OCI-LY1 (cell line): ENCODE measurements at regions not wholly inside any gene's neighbourhood (a gene's known extent, or its start where the extent isn't known, plus 50 kb on each side); places are given as distances from the start of the nearest gene placed in this dataset.

Source experiments
- H2AFZ ChIP-seq: fragments of 200-600 bp; sonication (generic), shearing (Covaris generic); 2 replicates; pipeline ENCODE4 v1.6.0; 2014; ENCODE audit warnings: antibody characterized with exemption, mild to moderate bottlenecking, low read length
- H3F3A ChIP-seq: fragments of 200-600 bp; sonication (generic), shearing (Covaris generic); 2 replicates; pipeline ENCODE4 v1.6.0; 2014; ENCODE audit warnings: mild to moderate bottlenecking, antibody characterized with exemption, low read length, moderate library complexity; ENCODE audit not compliant: insufficient read depth
- H3K27ac ChIP-seq: fragments of 200-600 bp; sonication (generic); 2 replicates; pipeline ENCODE4 v1.5.1; 2014; ENCODE audit warnings: low read length, mixed run types, mild to moderate bottlenecking, low read depth; ENCODE audit not compliant: poor library complexity, severe bottlenecking
- H3K27me3 ChIP-seq: fragments of 200-600 bp; sonication (generic); 2 replicates; pipeline ENCODE4 v1.6.0; 2014; ENCODE audit warnings: antibody characterized with exemption, mild to moderate bottlenecking, low read length, moderate library complexity; ENCODE audit not compliant: insufficient read depth
- H3K36me3 ChIP-seq: fragments of 200-600 bp; sonication (generic); 2 replicates; pipeline ENCODE4 v1.6.1; 2014; ENCODE audit warnings: mild to moderate bottlenecking, antibody characterized with exemption, low read length, moderate library complexity, mixed read lengths; ENCODE audit not compliant: insufficient read depth
- H3K4me1 ChIP-seq: fragments of 200-600 bp; sonication (generic); 2 replicates; pipeline ENCODE4 v1.5.1; 2014; ENCODE audit warnings: mild to moderate bottlenecking, low read length, moderate library complexity; ENCODE audit not compliant: insufficient read depth, severe bottlenecking
- H3K4me2 ChIP-seq: fragments of 200-600 bp; sonication (generic), shearing (Covaris generic); 2 replicates; pipeline ENCODE4 v1.6.1; 2014; ENCODE audit warnings: low read length
- H3K4me3 ChIP-seq: fragments of 200-600 bp; sonication (generic); 2 replicates; pipeline ENCODE4 v1.5.1; 2014; ENCODE audit warnings: low read length, low read depth, mild to moderate bottlenecking, mixed read lengths; ENCODE audit not compliant: poor library complexity, severe bottlenecking
- H3K79me2 ChIP-seq: fragments of 200-600 bp; shearing (Covaris generic); 2 replicates; pipeline ENCODE4 v1.6.1; 2016; ENCODE audit warnings: mixed run types, low read length, mixed read lengths; ENCODE audit not compliant: insufficient read depth
- H3K9ac ChIP-seq: fragments of 200-600 bp; sonication (generic), shearing (Covaris generic); 2 replicates; pipeline ENCODE4 v1.6.1; 2014; ENCODE audit warnings: mild to moderate bottlenecking, low read length, mixed read lengths
- H3K9me2 ChIP-seq: fragments of 200-600 bp; sonication (generic), shearing (Covaris generic); 2 replicates; pipeline ENCODE4 v1.6.1; 2014; ENCODE audit warnings: low read depth, mild to moderate bottlenecking, low read length, mixed read lengths
- H3K9me3 ChIP-seq: fragments of 200-600 bp; shearing (Covaris generic); 2 replicates; pipeline ENCODE4 v1.6.1; 2014; ENCODE audit warnings: low read length, mixed read lengths
- H4K20me1 ChIP-seq: fragments of 200-600 bp; sonication (generic), shearing (Covaris generic); 2 replicates; pipeline ENCODE4 v1.6.0; 2016; ENCODE audit warnings: mild to moderate bottlenecking, low read length; ENCODE audit not compliant: insufficient read depth
- CTCF ChIP-seq: fragments of 200-600 bp; sonication (generic), shearing (Covaris generic); IDR thresholded peaks from 2 replicates; pipeline ENCODE4 v1.5.1; 2017; ENCODE audit warnings: mild to moderate bottlenecking, antibody characterized with exemption, low read length, moderate library complexity, mixed read lengths
- EZH2 ChIP-seq: fragments of 200-600 bp; sonication (generic), shearing (Covaris generic); IDR thresholded peaks from 2 replicates; pipeline ENCODE4 v1.8.0; 2017; ENCODE audit warnings: borderline replicate concordance, mixed run types, mild to moderate bottlenecking, antibody characterized with exemption, low read length, moderate library complexity, mixed read lengths

GRCh38 chr4:138790706-138791340 is 224.8 kb upstream of the NOCT start:
- no peak overlapping the region for H2AFZ ChIP-seq
- no peak overlapping the region for H3K27ac ChIP-seq
- H3K9ac ChIP-seq, result no peak overlapping the region
- no peaks in the 10 kb centered on the region for H3K9me3 ChIP-seq
- TF ChIP-seq EZH2 (no peak), CTCF (no peak)
- no peaks in the 10 kb centered on the region for H3K36me3 ChIP-seq
- no peaks in the 10 kb centered on the region for H3K4me1 ChIP-seq
- no peaks in the 10 kb centered on the region for H3K9me2 ChIP-seq
- H3K79me2 ChIP-seq, result no peaks in the 10 kb centered on the region
- no peak overlapping the region for H3K4me2 ChIP-seq
- H3K27me3 ChIP-seq, result no peaks in the 10 kb centered on the region
- H3F3A ChIP-seq, result no peaks in the 10 kb centered on the region
- no peaks in the 10 kb centered on the region for H4K20me1 ChIP-seq
- no peak overlapping the region for H3K4me3 ChIP-seq

GRCh38 chr4:138789796-138790195 is 225.8 kb upstream of the NOCT start:
- H3K4me3 ChIP-seq, result no peak overlapping the region
- no peak overlapping the region for H3K9ac ChIP-seq
- no peaks in the 10 kb centered on the region for H3K4me1 ChIP-seq
- no peak overlapping the region for H3K4me2 ChIP-seq
- no peaks in the 10 kb centered on the region for H3K9me2 ChIP-seq
- H3K9me3 ChIP-seq, result no peaks in the 10 kb centered on the region
- no peaks in the 10 kb centered on the region for H4K20me1 ChIP-seq
- no peaks in the 10 kb centered on the region for H3K79me2 ChIP-seq
- no peak overlapping the region for H2AFZ ChIP-seq
- H3K36me3 ChIP-seq, result no peaks in the 10 kb centered on the region
- no peaks in the 10 kb centered on the region for H3F3A ChIP-seq
- no peak for TF ChIP-seq EZH2
- TF ChIP-seq CTCF, result no peak
- no peaks in the 10 kb centered on the region for H3K27me3 ChIP-seq
- no peak overlapping the region for H3K27ac ChIP-seq

GRCh38 chr4:138788857-138789256 is 226.7 kb upstream of the NOCT start:
- H3K9me2 ChIP-seq, result no peaks in the 10 kb centered on the region
- no peak for TF ChIP-seq EZH2
- no peak for TF ChIP-seq CTCF
- H3K9me3 ChIP-seq, result no peaks in the 10 kb centered on the region
- H3K4me3 ChIP-seq, result no peak overlapping the region
- H3K27ac ChIP-seq, result no peak overlapping the region
- H3K27me3 ChIP-seq, result no peaks in the 10 kb centered on the region
- no peak overlapping the region for H3K9ac ChIP-seq
- no peak overlapping the region for H3K4me2 ChIP-seq
- no peaks in the 10 kb centered on the region for H3K79me2 ChIP-seq
- no peaks in the 10 kb centered on the region for H3K36me3 ChIP-seq
- H3K4me1 ChIP-seq, result no peaks in the 10 kb centered on the region
- no peaks in the 10 kb centered on the region for H4K20me1 ChIP-seq
- no peak overlapping the region for H2AFZ ChIP-seq
- H3F3A ChIP-seq, result no peaks in the 10 kb centered on the region
